GM18505 (cell line): ENCODE measurements at regions not wholly inside any gene's neighbourhood (a gene's known extent, or its start where the extent isn't known, plus 50 kb on each side); places are given as distances from the start of the nearest gene placed in this dataset.
"Not testable (repeated sequence)": the region's sequence is repeated elsewhere in the genome, so short reads cannot be mapped to it uniquely, and the experiment has no call there.

Experiments used
- ATAC-seq: cut with Tn5 transposase; IDR thresholded peaks from one replicate; pipeline ENCODE4 v1.9.1; 2021; ENCODE audit not compliant: unreplicated experiment
- POLR2A ChIP-seq: IDR thresholded peaks from 4 replicates; pipeline ENCODE4 v1.6.1; 2011; ENCODE audit warnings: borderline replicate concordance; ENCODE audit not compliant: insufficient read depth, insufficient read length; ENCODE audit errors: extremely low read depth

- TF ChIP-seq POLR2A, result no peak
- ATAC-seq, result no peak
Measured at GRCh38 chr15:53013329-53013728, 223.2 kb upstream of the ONECUT1 start.

- not testable (repeated sequence) for ATAC-seq
Measured at GRCh38 chr15:53011779-53012178, 221.6 kb upstream of the ONECUT1 start.

DNA sequence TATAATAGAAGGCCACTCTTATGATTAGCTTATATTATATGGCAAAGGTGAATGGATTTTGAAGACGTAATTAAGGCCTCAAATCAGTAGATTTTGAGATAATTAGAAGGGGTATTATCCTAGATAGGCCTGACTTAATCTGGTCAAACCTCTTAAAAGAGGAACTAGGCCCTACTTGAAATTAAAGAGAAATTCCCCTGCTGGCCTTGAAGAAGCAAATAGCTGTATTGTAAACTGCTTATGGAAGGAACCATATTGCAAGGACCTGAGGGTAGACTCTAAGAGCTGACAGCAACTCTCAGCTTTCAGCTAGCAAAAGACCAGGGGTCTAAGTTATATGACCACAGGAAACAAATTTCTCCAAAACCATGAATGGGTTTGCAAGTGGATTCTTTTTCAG lies 219.0 kb upstream of the ONECUT1 start:
- no peak for TF ChIP-seq POLR2A
- no peak for ATAC-seq

- no peak for ATAC-seq
- TF ChIP-seq POLR2A, result no peak
Measured at GRCh38 chr15:53000409-53000808, 210.3 kb upstream of the ONECUT1 start.

GRCh38 chr15:52997123-52997522 lies 207.0 kb upstream of the ONECUT1 start:
- no peak for ATAC-seq

GRCh38 chr15:52994290-52994689 lies 204.2 kb upstream of the ONECUT1 start:
- TF ChIP-seq POLR2A, result no peak
- ATAC-seq, result no peak

More at GRCh38 chr15:52997123-52997522, 207.0 kb upstream of the ONECUT1 start:
- no peak for TF ChIP-seq POLR2A

DNA sequence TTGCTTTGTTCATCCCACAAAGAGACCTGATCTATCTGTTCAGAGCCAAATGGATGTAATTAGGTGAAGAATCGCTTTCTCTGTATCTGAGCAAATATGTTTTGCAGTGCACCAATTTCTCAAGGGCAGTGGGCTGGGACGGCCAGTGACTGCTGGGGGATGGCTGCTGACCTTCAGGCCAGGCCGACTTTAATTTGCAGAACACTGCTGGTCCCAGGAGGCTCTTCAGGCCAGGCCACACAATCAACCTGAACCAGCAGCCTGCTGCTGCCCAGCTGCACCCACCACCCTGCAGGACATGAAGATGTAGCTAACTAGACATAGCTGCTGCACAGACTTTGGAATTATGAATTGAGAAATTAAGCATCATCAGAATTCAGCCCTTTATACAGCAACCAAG lies 194.4 kb upstream of the ONECUT1 start:
- no peak for TF ChIP-seq POLR2A
- ATAC-seq, result no peak

- ATAC-seq, result no peak
- TF ChIP-seq POLR2A, result no peak
Measured at GRCh38 chr15:52980446-52980845, 190.3 kb upstream of the ONECUT1 start.

- TF ChIP-seq POLR2A, result no peak
- no peak for ATAC-seq
Measured at GRCh38 chr15:52976516-52977075, 186.5 kb upstream of the ONECUT1 start.

GRCh38 chr15:52975941-52976449 lies 185.9 kb upstream of the ONECUT1 start:
- TF ChIP-seq POLR2A, result no peak
- ATAC-seq, result no peak

- ATAC-seq, result no peak
- no peak for TF ChIP-seq POLR2A
Measured at GRCh38 chr15:52963865-52964264, 173.7 kb upstream of the ONECUT1 start.

DNA sequence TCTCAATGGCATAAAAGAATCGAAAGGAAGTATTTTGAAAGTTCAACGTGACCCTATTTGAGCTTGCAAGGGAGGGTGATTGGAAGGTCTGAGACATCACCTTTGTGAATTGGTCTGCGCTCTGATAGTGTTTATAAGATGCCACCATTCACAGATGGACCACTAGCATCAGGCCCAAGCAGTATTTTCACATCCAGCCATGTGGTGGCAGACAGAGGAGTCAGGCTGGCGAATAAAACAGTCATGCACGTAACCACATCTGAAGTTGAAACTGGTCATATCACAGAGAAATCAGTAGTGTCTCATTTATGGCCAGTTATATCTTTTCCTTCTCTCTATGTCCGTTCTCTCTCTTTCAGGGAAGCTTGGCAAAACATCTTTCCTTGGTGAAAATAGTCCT lies 170.1 kb upstream of the ONECUT1 start:
- TF ChIP-seq POLR2A, result no peak
- no peak for ATAC-seq

- no peak for ATAC-seq
- no peak for TF ChIP-seq POLR2A
Measured at GRCh38 chr15:52943746-52944145, 153.6 kb upstream of the ONECUT1 start.

DNA sequence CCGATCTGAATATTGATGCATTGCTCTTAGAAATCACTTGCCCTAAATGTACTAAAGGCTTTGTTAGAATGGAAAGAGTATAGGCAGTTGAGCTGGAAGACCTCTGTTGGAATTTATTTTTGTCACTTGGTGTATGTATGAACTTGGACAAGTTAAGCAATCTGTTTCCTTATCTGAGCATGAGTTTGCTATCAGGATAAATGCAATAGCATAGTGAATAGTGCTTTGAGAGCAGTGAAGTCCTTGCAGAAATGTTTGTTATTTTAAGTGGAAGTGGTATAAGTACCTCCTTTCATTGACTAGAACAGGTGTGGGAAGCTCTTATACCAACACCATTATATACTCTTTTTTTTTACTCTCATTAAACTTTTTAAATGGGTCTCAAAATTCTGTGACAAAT lies 146.4 kb upstream of the ONECUT1 start:
- TF ChIP-seq POLR2A, result no peak
- no peak for ATAC-seq

GRCh38 chr15:52925130-52925529 lies 135.0 kb upstream of the ONECUT1 start:
- no peak for TF ChIP-seq POLR2A
- ATAC-seq, result no peak
